Transverse colon (tissue), 4 donors: ENCODE measurements at regions not wholly inside any gene's neighbourhood (a gene's known extent, or its start where the extent isn't known, plus 50 kb on each side); places are given as distances from the start of the nearest gene placed in this dataset.

Source experiments
- CTCF ChIP-seq, 5 experiments: fragments of 200-600 bp in 3 of 5; fragments of 450-650 bp in 2 of 5; sonication (generic) in 3 of 5; IDR thresholded peaks; 1 replicate in 2 of 5; 2 replicates in 3 of 5; pipeline ENCODE4 v1.5.1; 2016 to 2017; ENCODE audit warnings: antibody characterized with exemption in 5 of 5, inconsistent platforms in 3 of 5, mild to moderate bottlenecking in 2 of 5, moderate library complexity in 1 of 5
- EP300 ChIP-seq: sonication (generic); formaldehyde crosslinking; IDR thresholded peaks from one replicate; pipeline ENCODE4 v1.6.1; 2017; ENCODE audit warnings: antibody characterized with exemption, low read depth
- POLR2AphosphoS5 ChIP-seq, 3 donors: sonication (generic); formaldehyde crosslinking; IDR thresholded peaks; one replicate each; pipeline ENCODE4 v1.6.1; 2016; ENCODE audit warnings: antibody characterized with exemption in 3 of 3

GRCh38 chr13:95496485-95496884 lies 56.0 kb upstream of the CLDN10 start:
- TF ChIP-seq CTCF (IDR thresholded peaks at IDR 0.05) (no peak), EP300 (no peak), POLR2AphosphoS5 (IDR thresholded peaks at IDR 0.05) (no peak)
